ENCODE measurements at regions not wholly inside any gene's neighbourhood (a gene's known extent, or its start where the extent isn't known, plus 50 kb on each side); places are given as distances from the start of the nearest gene placed in this dataset.

GRCh38 chr19:5205937-5206750 is 134.5 kb downstream of the PTPRS start:
- no peaks in the 10 kb centered on the region for H3K4me1 ChIP-seq (ENCODE audit: control insufficient read depth, insufficient read depth, low read length)
- WGBS (ENCODE audit: insufficient coverage, insufficient read length): no CpG with 5 or more reads among the region's 29 CpGs
- H3K9me3 ChIP-seq (ENCODE audit: control insufficient read depth, insufficient read depth, low read length): no peaks in the 10 kb centered on the region
- H3K4me3 ChIP-seq (ENCODE audit: low read length): no peak overlapping the region
- no peak overlapping the region for H3K27ac ChIP-seq (ENCODE audit: low read length)
- no peak for DNase-seq (ENCODE audit: low read depth, low spot score)
- H3K27me3 ChIP-seq (ENCODE audit: control insufficient read depth, insufficient read depth, low read length): no peaks in the 10 kb centered on the region
- peaks cover 33% of the 10 kb centered on the region for H3K36me3 ChIP-seq (ENCODE audit: control insufficient read depth, insufficient read depth, low read length)

DNA sequence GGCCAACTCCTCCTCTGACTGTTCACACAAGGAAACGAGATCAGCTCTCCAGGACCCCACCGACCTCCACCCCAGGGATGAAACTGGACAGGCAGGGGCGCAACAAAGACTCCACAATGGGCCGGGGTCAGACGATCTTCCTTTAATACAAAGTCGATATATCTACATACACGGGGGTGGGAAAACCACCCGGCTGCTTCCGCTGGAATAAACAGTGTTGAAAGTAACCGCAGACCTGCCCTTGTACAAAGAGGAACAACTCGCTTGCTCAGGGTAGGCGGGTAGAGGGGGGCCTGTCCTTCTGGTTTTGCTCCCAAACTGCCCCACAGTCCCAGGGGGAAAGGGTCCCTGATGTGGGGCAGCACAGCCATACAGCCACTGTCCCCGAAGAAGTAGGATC is 135.2 kb downstream of the PTPRS start:
- no peaks in the 10 kb centered on the region for H3K9me3 ChIP-seq (ENCODE audit: control insufficient read depth, insufficient read depth, low read length)
- H3K27ac ChIP-seq (ENCODE audit: low read length): no peak overlapping the region
- WGBS (ENCODE audit: insufficient coverage, insufficient read length): no CpG with 5 or more reads among the region's 13 CpGs
- H3K27me3 ChIP-seq (ENCODE audit: control insufficient read depth, insufficient read depth, low read length): no peaks in the 10 kb centered on the region
- peaks cover 25% of the 10 kb centered on the region for H3K36me3 ChIP-seq (ENCODE audit: control insufficient read depth, insufficient read depth, low read length)
- no peak for DNase-seq (ENCODE audit: low read depth, low spot score)
- no peak overlapping the region for H3K4me3 ChIP-seq (ENCODE audit: low read length)
- H3K4me1 ChIP-seq (ENCODE audit: control insufficient read depth, insufficient read depth, low read length): no peaks in the 10 kb centered on the region

DNA sequence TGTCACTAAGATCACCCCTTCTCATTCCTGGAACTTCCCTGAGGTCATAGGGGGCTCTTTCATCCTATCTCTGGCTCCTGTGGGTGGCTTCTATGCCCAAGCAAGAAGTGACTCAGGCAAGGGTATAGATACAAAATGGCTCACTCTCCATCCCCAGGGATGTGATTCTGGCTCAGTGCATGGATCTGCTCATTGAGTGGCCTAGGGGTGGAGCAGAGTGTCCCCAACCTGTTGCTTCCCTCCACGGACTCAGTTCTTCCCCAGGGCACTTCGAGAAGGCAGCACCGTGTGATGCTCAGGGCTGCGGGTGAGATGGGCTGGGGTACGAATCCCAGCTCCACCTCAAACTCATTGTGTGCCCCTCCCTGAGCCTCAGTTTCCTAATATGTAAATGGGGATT is 136.4 kb downstream of the PTPRS start:
- whole genome bisulfite sequencing (ENCODE audit: insufficient coverage, insufficient read length): no CpG with 5 or more reads among the region's 5 CpGs
- H3K27me3 ChIP-seq (ENCODE audit: control insufficient read depth, insufficient read depth, low read length): no peaks in the 10 kb centered on the region
- H3K27ac ChIP-seq (ENCODE audit: low read length): no peak overlapping the region
- no peaks in the 10 kb centered on the region for H3K4me1 ChIP-seq (ENCODE audit: control insufficient read depth, insufficient read depth, low read length)
- H3K4me3 ChIP-seq (ENCODE audit: low read length): no peak overlapping the region
- DNase-seq (ENCODE audit: low read depth, low spot score): no peak
- H3K9me3 ChIP-seq (ENCODE audit: control insufficient read depth, insufficient read depth, low read length): no peaks in the 10 kb centered on the region
- H3K36me3 ChIP-seq (ENCODE audit: control insufficient read depth, insufficient read depth, low read length): peaks cover 16% of the 10 kb centered on the region
